ENCODE measurements at regions not wholly inside any gene's neighbourhood (a gene's known extent, or its start where the extent isn't known, plus 50 kb on each side); places are given as distances from the start of the nearest gene placed in this dataset.

GRCh38 chr2:201971531-201972228 is 62.0 kb upstream of the FZD7 start:
- H3K4me3 ChIP-seq (ENCODE audit: low read depth, low read length): no peak overlapping the region
- TF ChIP-seq CTCF (IDR thresholded peaks at IDR 0.05; ENCODE audit: borderline replicate concordance, insufficient read depth, low read depth, low read length): no peak

GRCh38 chr2:201972621-201973255 is 60.9 kb upstream of the FZD7 start:
- TF ChIP-seq CTCF (IDR thresholded peaks at IDR 0.05; ENCODE audit: borderline replicate concordance, insufficient read depth, low read depth, low read length): no peak
- no peak overlapping the region for H3K4me3 ChIP-seq (ENCODE audit: low read depth, low read length)

GRCh38 chr2:201973305-201973928 is 60.2 kb upstream of the FZD7 start:
- H3K4me3 ChIP-seq (ENCODE audit: low read depth, low read length): no peak overlapping the region
- TF ChIP-seq CTCF (IDR thresholded peaks at IDR 0.05; ENCODE audit: borderline replicate concordance, insufficient read depth, low read depth, low read length): no peak

- TF ChIP-seq CTCF (IDR thresholded peaks at IDR 0.05; ENCODE audit: borderline replicate concordance, insufficient read depth, low read depth, low read length): no peak
- H3K4me3 ChIP-seq (ENCODE audit: low read depth, low read length): no peak overlapping the region
These were observed 59.2 kb upstream of the FZD7 start for GRCh38 chr2:201974171-201975100.

- no peak for TF ChIP-seq CTCF (IDR thresholded peaks at IDR 0.05; ENCODE audit: borderline replicate concordance, insufficient read depth, low read depth, low read length)
- H3K4me3 ChIP-seq (ENCODE audit: low read depth, low read length): no peak overlapping the region
These were observed 58.2 kb upstream of the FZD7 start for GRCh38 chr2:201975434-201975833.

GRCh38 chr2:201975964-201976612 is 57.6 kb upstream of the FZD7 start:
- TF ChIP-seq CTCF (IDR thresholded peaks at IDR 0.05; ENCODE audit: borderline replicate concordance, insufficient read depth, low read depth, low read length): no peak

More at GRCh38 chr2:201975964-201976612, 57.6 kb upstream of the FZD7 start:
- no peak overlapping the region for H3K4me3 ChIP-seq (ENCODE audit: low read depth, low read length)

Measured in GM12875 (cell line).